ENCODE measurements at regions not wholly inside any gene's neighbourhood (a gene's known extent, or its start where the extent isn't known, plus 50 kb on each side); places are given as distances from the start of the nearest gene placed in this dataset.

- H3K27me3 ChIP-seq (ENCODE audit: insufficient read depth, low read length), result peaks cover 20% of the 10 kb centered on the region
- H4K20me1 ChIP-seq (ENCODE audit: insufficient read depth, low read length), result no peaks in the 10 kb centered on the region
- no peak overlapping the region for H2AFZ ChIP-seq (ENCODE audit: low read length)
- peaks cover 5% of the 10 kb centered on the region for H3K4me1 ChIP-seq (ENCODE audit: insufficient read depth, low read length)
- no peak for TF ChIP-seq CTCF (IDR thresholded peaks at IDR 0.05; ENCODE audit: extremely low read depth, low read depth, low read length)
- no peaks in the 10 kb centered on the region for H3K79me2 ChIP-seq (ENCODE audit: insufficient read depth, low read length)
- no peaks in the 10 kb centered on the region for H3K9me3 ChIP-seq (ENCODE audit: low read depth, low read length)
- H3K27ac ChIP-seq (ENCODE audit: low read depth, low read length), result no peak overlapping the region
- no peak overlapping the region for H3K4me2 ChIP-seq (ENCODE audit: insufficient read depth, low read length)
- H3K36me3 ChIP-seq (ENCODE audit: insufficient read depth, low read length), result no peaks in the 10 kb centered on the region
- no peak for DNase-seq (ENCODE audit: insufficient read length, low spot score, missing footprints)
- H3K4me3 ChIP-seq (ENCODE audit: insufficient read depth, low read length), result no peak overlapping the region
Observed at GRCh38 chr14:22450266-22450665, 138.8 kb downstream of the DAD1 start.

GRCh38 chr14:22449600-22449905, 139.5 kb downstream of the DAD1 start:
- TF ChIP-seq CTCF (IDR thresholded peaks at IDR 0.05; ENCODE audit: extremely low read depth, low read depth, low read length), result no peak
- no peaks in the 10 kb centered on the region for H3K36me3 ChIP-seq (ENCODE audit: insufficient read depth, low read length)
- no peak overlapping the region for H3K4me2 ChIP-seq (ENCODE audit: insufficient read depth, low read length)
- peaks cover 15% of the 10 kb centered on the region for H3K27me3 ChIP-seq (ENCODE audit: insufficient read depth, low read length)
- no peaks in the 10 kb centered on the region for H3K9me3 ChIP-seq (ENCODE audit: low read depth, low read length)
- H3K79me2 ChIP-seq (ENCODE audit: insufficient read depth, low read length), result no peaks in the 10 kb centered on the region
- peaks cover 5% of the 10 kb centered on the region for H3K4me1 ChIP-seq (ENCODE audit: insufficient read depth, low read length)
- no peak overlapping the region for H3K27ac ChIP-seq (ENCODE audit: low read depth, low read length)
- DNase-seq (ENCODE audit: insufficient read length, low spot score, missing footprints), result no peak
- peak overlapping the region; percentile 39 for H2AFZ ChIP-seq (ENCODE audit: low read length)
- H4K20me1 ChIP-seq (ENCODE audit: insufficient read depth, low read length), result no peaks in the 10 kb centered on the region
- H3K4me3 ChIP-seq (ENCODE audit: insufficient read depth, low read length), result no peak overlapping the region

DNA sequence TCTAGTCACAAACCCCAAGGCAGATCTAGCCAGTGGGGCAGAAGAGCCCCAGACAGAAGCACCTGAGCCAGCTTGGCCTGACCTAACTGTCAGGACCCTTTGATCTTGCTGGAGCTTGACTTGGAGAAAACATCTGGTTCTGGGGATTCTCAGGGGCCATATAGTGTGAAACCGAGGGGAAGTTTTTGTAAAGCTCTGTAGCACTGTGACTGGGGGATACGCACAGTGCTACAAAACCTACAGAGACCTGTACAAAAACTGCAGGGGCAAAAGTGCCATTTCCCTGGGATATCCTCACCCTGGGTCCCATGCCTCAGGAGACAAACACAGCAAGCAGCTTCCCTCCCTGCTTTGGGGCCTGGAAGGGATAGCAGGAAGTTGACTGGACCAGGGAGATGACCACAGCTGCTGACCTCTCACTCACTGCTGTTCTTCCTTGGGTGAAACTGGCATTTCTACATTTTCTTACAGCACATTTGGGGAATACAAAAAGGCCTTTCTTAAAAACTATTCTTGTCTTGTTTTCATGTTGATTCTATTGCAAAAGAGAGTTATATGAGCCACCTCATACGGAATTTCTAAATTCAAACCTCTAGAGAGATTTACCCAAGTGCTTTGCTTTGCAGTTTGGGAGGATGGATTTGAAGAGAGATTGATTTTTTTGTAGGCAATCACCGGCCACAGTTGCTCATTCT, 140.0 kb downstream of the DAD1 start:
- DNase-seq (ENCODE audit: insufficient read length, low spot score, missing footprints), result peak; percentile 32

More for the DNA sequence above, 140.0 kb downstream of the DAD1 start:
- no peak overlapping the region for H3K4me3 ChIP-seq (ENCODE audit: insufficient read depth, low read length)
- peaks cover 14% of the 10 kb centered on the region for H3K27me3 ChIP-seq (ENCODE audit: insufficient read depth, low read length)
- no peaks in the 10 kb centered on the region for H3K36me3 ChIP-seq (ENCODE audit: insufficient read depth, low read length)
- no peaks in the 10 kb centered on the region for H4K20me1 ChIP-seq (ENCODE audit: insufficient read depth, low read length)
- H3K27ac ChIP-seq (ENCODE audit: low read depth, low read length), result no peak overlapping the region
- H2AFZ ChIP-seq (ENCODE audit: low read length), result peak overlapping the region; percentile 40
- H3K4me2 ChIP-seq (ENCODE audit: insufficient read depth, low read length), result no peak overlapping the region
- no peaks in the 10 kb centered on the region for H3K79me2 ChIP-seq (ENCODE audit: insufficient read depth, low read length)
- no peak for TF ChIP-seq CTCF (IDR thresholded peaks at IDR 0.05; ENCODE audit: extremely low read depth, low read depth, low read length)
- H3K4me1 ChIP-seq (ENCODE audit: insufficient read depth, low read length), result peaks cover 5% of the 10 kb centered on the region
- H3K9me3 ChIP-seq (ENCODE audit: low read depth, low read length), result no peaks in the 10 kb centered on the region

All from osteoblast (primary cell).